GM21786 (cell line): ENCODE measurements at regions not wholly inside any gene's neighbourhood (a gene's known extent, or its start where the extent isn't known, plus 50 kb on each side); places are given as distances from the start of the nearest gene placed in this dataset.

Source experiments
- ATAC-seq: cut with Tn5 transposase; IDR thresholded peaks from one replicate; pipeline ENCODE4 v1.9.1; 2021; ENCODE audit not compliant: unreplicated experiment

GRCh38 chr2:139077099-139077737 is 297.0 kb upstream of the NXPH2 start:
- no peak for ATAC-seq

GRCh38 chr2:139067874-139068273 is 287.7 kb upstream of the NXPH2 start:
- no peak for ATAC-seq

GRCh38 chr2:139067072-139067471 is 286.9 kb upstream of the NXPH2 start:
- no peak for ATAC-seq

- ATAC-seq, result no peak
Measured at GRCh38 chr2:139064159-139064558, 284.0 kb upstream of the NXPH2 start.

GRCh38 chr2:139059617-139060016 is 279.4 kb upstream of the NXPH2 start:
- ATAC-seq, result no peak

- ATAC-seq, result no peak
Measured at GRCh38 chr2:139055202-139055601, 275.0 kb upstream of the NXPH2 start.

- ATAC-seq, result no peak
Measured at GRCh38 chr2:139048017-139048416, 267.8 kb upstream of the NXPH2 start.

GRCh38 chr2:139045524-139045923 is 265.3 kb upstream of the NXPH2 start:
- no peak for ATAC-seq

- no peak for ATAC-seq
Measured at GRCh38 chr2:139034064-139034463, 253.9 kb upstream of the NXPH2 start.

- ATAC-seq, result no peak
Measured at GRCh38 chr2:139033300-139033699, 253.1 kb upstream of the NXPH2 start.

- ATAC-seq, result peak; percentile 76
Measured at GRCh38 chr2:139031722-139032121, 251.5 kb upstream of the NXPH2 start.

GRCh38 chr2:139020287-139020686 is 240.1 kb upstream of the NXPH2 start:
- no peak for ATAC-seq

- no peak for ATAC-seq
Measured at GRCh38 chr2:139018252-139018651, 238.1 kb upstream of the NXPH2 start.

GRCh38 chr2:139007130-139007529 is 226.9 kb upstream of the NXPH2 start:
- ATAC-seq, result no peak

GRCh38 chr2:139000131-139000785 is 220.1 kb upstream of the NXPH2 start:
- ATAC-seq, result no peak

- ATAC-seq, result no peak
Measured at GRCh38 chr2:138997856-138998517, 217.8 kb upstream of the NXPH2 start.

- ATAC-seq, result no peak
Measured at GRCh38 chr2:138997346-138997745, 217.2 kb upstream of the NXPH2 start.

GRCh38 chr2:138994502-138994901 is 214.3 kb upstream of the NXPH2 start:
- no peak for ATAC-seq

GRCh38 chr2:138985881-138986280 is 205.7 kb upstream of the NXPH2 start:
- ATAC-seq, result no peak

- no peak for ATAC-seq
Measured at GRCh38 chr2:138979131-138979785, 199.1 kb upstream of the NXPH2 start.

- ATAC-seq, result no peak
Measured at GRCh38 chr2:138974651-138975050, 194.5 kb upstream of the NXPH2 start.

- ATAC-seq, result no peak
Measured at GRCh38 chr2:138964418-138964817, 184.2 kb upstream of the NXPH2 start.
